Nephron (organoid): ENCODE measurements at regions not wholly inside any gene's neighbourhood (a gene's known extent, or its start where the extent isn't known, plus 50 kb on each side); places are given as distances from the start of the nearest gene placed in this dataset.
"Not testable (repeated sequence)": the region's sequence is repeated elsewhere in the genome, so short reads cannot be mapped to it uniquely, and the experiment has no call there.

Experiments used
- H3K27ac Mint-ChIP-seq, 3 experiments: 2 replicates each; pipeline ENCODE4 v1.8.0; 2020; ENCODE audit warnings: mixed read lengths in 3 of 3, mild to moderate bottlenecking in 2 of 3, moderate library complexity in 1 of 3
- H3K27me3 Mint-ChIP-seq: 2 replicates; pipeline ENCODE4 v1.8.0; 2021; ENCODE audit warnings: low read depth, mild to moderate bottlenecking, moderate library complexity, mixed read lengths
- H3K36me3 Mint-ChIP-seq: 2 replicates; pipeline ENCODE4 v1.8.0; 2020; ENCODE audit warnings: low read depth, mixed read lengths
- H3K4me1 Mint-ChIP-seq: 2 replicates; pipeline ENCODE4 v1.8.0; 2020; ENCODE audit warnings: mixed read lengths
- H3K4me3 Mint-ChIP-seq, 3 experiments: 2 replicates each; pipeline ENCODE4 v1.8.0; 2020; ENCODE audit warnings: mild to moderate bottlenecking in 3 of 3, mixed read lengths in 3 of 3, moderate library complexity in 2 of 3
- H3K9me3 Mint-ChIP-seq: 2 replicates; pipeline ENCODE4 v1.8.0; 2020; ENCODE audit warnings: mixed read lengths
- TF ChIP-seq, protein P1 (sequence below), 3 experiments: fragments of 200-600 bp; sonication (generic); IDR thresholded peaks; one replicate each; pipeline ENCODE4 v1.5.0; 2021; ENCODE audit warnings: antibody characterized with exemption in 3 of 3; ENCODE audit not compliant: unreplicated experiment in 3 of 3

GRCh38 chr12:87196321-87196720 lies 832.9 kb downstream of the C12orf50 start:
- H3K4me1 Mint-ChIP-seq: no peaks in the 10 kb centered on the region
- H3K27ac Mint-ChIP-seq: no peak overlapping the region
- H3K9me3 Mint-ChIP-seq: no peaks in the 10 kb centered on the region
- no peak overlapping the region for H3K4me3 Mint-ChIP-seq
- no peaks in the 10 kb centered on the region for H3K36me3 Mint-ChIP-seq
- H3K27me3 Mint-ChIP-seq: no peaks in the 10 kb centered on the region
- TF ChIP-seq, protein P1, sequence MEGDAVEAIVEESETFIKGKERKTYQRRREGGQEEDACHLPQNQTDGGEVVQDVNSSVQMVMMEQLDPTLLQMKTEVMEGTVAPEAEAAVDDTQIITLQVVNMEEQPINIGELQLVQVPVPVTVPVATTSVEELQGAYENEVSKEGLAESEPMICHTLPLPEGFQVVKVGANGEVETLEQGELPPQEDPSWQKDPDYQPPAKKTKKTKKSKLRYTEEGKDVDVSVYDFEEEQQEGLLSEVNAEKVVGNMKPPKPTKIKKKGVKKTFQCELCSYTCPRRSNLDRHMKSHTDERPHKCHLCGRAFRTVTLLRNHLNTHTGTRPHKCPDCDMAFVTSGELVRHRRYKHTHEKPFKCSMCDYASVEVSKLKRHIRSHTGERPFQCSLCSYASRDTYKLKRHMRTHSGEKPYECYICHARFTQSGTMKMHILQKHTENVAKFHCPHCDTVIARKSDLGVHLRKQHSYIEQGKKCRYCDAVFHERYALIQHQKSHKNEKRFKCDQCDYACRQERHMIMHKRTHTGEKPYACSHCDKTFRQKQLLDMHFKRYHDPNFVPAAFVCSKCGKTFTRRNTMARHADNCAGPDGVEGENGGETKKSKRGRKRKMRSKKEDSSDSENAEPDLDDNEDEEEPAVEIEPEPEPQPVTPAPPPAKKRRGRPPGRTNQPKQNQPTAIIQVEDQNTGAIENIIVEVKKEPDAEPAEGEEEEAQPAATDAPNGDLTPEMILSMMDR (IDR thresholded peaks at IDR 0.05; ENCODE audit: unreplicated experiment in 3 of 3): no peak

DNA sequence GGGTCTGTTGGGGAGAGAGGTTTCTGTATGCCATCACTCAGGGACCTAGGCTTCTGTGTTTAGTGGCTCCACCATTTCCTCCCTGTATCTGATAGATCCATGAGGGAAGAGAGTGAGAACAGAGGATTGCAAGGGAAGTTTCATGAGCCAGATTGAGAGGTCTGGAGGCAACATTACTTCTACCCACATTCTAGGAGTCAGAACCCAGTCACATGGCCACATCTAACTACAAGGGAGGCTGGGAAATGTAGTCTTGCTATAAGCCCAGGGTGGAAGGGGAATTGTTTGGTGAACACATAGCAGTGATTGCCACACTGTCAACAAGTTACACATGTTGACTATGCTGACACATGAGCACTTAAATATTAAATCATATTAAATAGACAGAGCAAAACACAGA lies 834.8 kb downstream of the C12orf50 start:
- H3K27me3 Mint-ChIP-seq, H3K4me1 Mint-ChIP-seq, H3K9me3 Mint-ChIP-seq, H3K27ac Mint-ChIP-seq, H3K4me3 Mint-ChIP-seq, H3K36me3 Mint-ChIP-seq: not testable (repeated sequence)

GRCh38 chr12:87185367-87185766 lies 843.8 kb downstream of the C12orf50 start:
- H3K4me3 Mint-ChIP-seq: no peak overlapping the region
- TF ChIP-seq, protein P1 (IDR thresholded peaks at IDR 0.05; ENCODE audit: unreplicated experiment in 3 of 3): no peak
- no peaks in the 10 kb centered on the region for H3K36me3 Mint-ChIP-seq
- H3K4me1 Mint-ChIP-seq: no peaks in the 10 kb centered on the region
- H3K27me3 Mint-ChIP-seq: no peaks in the 10 kb centered on the region
- H3K27ac Mint-ChIP-seq: no peak overlapping the region
- H3K9me3 Mint-ChIP-seq: no peaks in the 10 kb centered on the region

DNA sequence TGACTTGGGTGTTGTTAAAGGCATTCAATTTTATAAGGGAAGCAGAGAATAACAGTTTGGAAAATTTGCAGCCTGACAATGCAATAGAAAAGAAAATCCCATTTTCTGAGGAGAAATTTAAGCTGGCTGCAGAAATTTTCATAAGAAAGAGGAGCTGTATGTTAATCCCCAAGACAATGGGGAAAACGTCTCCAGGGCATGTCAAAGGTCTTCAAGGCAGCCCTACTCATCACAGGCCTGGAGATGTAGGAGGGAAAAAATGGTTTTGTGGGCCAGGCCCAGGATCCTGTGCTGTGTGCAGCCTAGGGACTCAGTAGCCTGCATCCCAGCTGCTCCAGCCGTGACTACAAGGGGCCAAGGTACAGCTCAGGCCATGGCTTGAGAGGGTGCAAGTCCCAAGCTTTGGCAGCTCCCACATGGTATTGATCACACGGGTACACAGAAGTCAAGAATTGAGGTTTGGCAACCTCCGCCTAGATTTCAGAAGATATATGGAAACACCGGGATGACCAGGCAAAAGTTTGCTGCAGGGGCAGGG lies 846.4 kb downstream of the C12orf50 start:
- Mint-ChIP-seq H3K4me1 (no peaks in the 10 kb centered on the region), H3K27me3 (no peaks in the 10 kb centered on the region), H3K27ac (no peak overlapping the region), H3K4me3 (no peak overlapping the region), H3K9me3 (no peaks in the 10 kb centered on the region), H3K36me3 (no peaks in the 10 kb centered on the region)
- TF ChIP-seq, protein P1 (IDR thresholded peaks at IDR 0.05; ENCODE audit: unreplicated experiment in 3 of 3): no peak

- Mint-ChIP-seq H3K9me3 (peaks cover 27% of the 10 kb centered on the region), H3K4me3 (no peak overlapping the region), H3K4me1 (no peaks in the 10 kb centered on the region), H3K36me3 (no peaks in the 10 kb centered on the region), H3K27ac (no peak overlapping the region), H3K27me3 (no peaks in the 10 kb centered on the region)
- TF ChIP-seq, protein P1 (IDR thresholded peaks at IDR 0.05; ENCODE audit: unreplicated experiment in 3 of 3): no peak
Observed at GRCh38 chr12:87171356-87171755, 857.8 kb downstream of the C12orf50 start.

GRCh38 chr12:87169010-87169409 lies 860.2 kb downstream of the C12orf50 start:
- H3K27ac Mint-ChIP-seq: no peak overlapping the region
- no peaks in the 10 kb centered on the region for H3K4me1 Mint-ChIP-seq
- H3K4me3 Mint-ChIP-seq: no peak overlapping the region
- TF ChIP-seq, protein P1 (IDR thresholded peaks at IDR 0.05; ENCODE audit: unreplicated experiment in 3 of 3): no peak
- H3K36me3 Mint-ChIP-seq: no peaks in the 10 kb centered on the region
- H3K27me3 Mint-ChIP-seq: no peaks in the 10 kb centered on the region
- peaks cover 37% of the 10 kb centered on the region for H3K9me3 Mint-ChIP-seq
